HEK293 (cell line): ENCODE measurements at regions not wholly inside any gene's neighbourhood (a gene's known extent, or its start where the extent isn't known, plus 50 kb on each side); places are given as distances from the start of the nearest gene placed in this dataset.

Experiments used
- CTCF ChIA-PET: fragments of 350-600 bp; formaldehyde crosslinking; extraction: SDS; loops from one replicate; lab custom pipeline; 2021; ENCODE audit warnings: antibody characterized with exemption; lab: Yijun Ruan, JAX
- POLR2A ChIA-PET: fragments of 300-600 bp; formaldehyde crosslinking; extraction: SDS; loops from one replicate; lab custom pipeline; 2020; ENCODE audit warnings: antibody characterized with exemption, inconsistent platforms; lab: Yijun Ruan, JAX
- H3K27ac ChIP-seq: fragments of 200-500 bp; sonication (Bioruptor generic); 2 replicates; pipeline ENCODE4 v1.5.1; 2014; ENCODE audit warnings: low read depth, low read length, control low read depth, inconsistent platforms; ENCODE audit errors: extremely low read depth
- H3K36me3 ChIP-seq, 2 experiments: fragments of 200-500 bp in 1 of 2; sonication (Bioruptor generic) in 1 of 2; 1 replicate in 1 of 2; 2 replicates in 1 of 2; pipeline ENCODE4 v1.5.1; 2014 to 2017; ENCODE audit warnings: inconsistent platforms in 2 of 2, low read length in 2 of 2; ENCODE audit not compliant: control insufficient read depth in 2 of 2, insufficient read depth in 1 of 2
- H3K4me1 ChIP-seq: fragments of 200-500 bp; sonication (Bioruptor generic); 2 replicates; pipeline ENCODE4 v1.5.1; 2014; ENCODE audit warnings: mild to moderate bottlenecking, low read length, inconsistent platforms; ENCODE audit not compliant: control insufficient read depth, insufficient read depth
- H3K4me3 ChIP-seq: 2 replicates; pipeline ENCODE4 v1.5.1; 2011; ENCODE audit warnings: low read depth, mild to moderate bottlenecking, control low read depth, low read length, moderate library complexity
- H3K9me3 ChIP-seq: fragments of 200-500 bp; sonication (Bioruptor generic); 2 replicates; pipeline ENCODE4 v1.5.1; 2014; ENCODE audit warnings: low read depth, low read length, inconsistent platforms; ENCODE audit not compliant: control insufficient read depth, insufficient read depth
- AEBP2 ChIP-seq: fragments of 450-650 bp; formaldehyde crosslinking; IDR thresholded peaks from 2 replicates; pipeline ENCODE4 v1.5.1; 2016; ENCODE audit warnings: missing biosample characterization, missing genetic modification characterization, borderline replicate concordance
- BCL6B ChIP-seq: fragments of 450-650 bp; formaldehyde crosslinking; IDR thresholded peaks from 2 replicates; pipeline ENCODE4 v1.5.1; 2017; ENCODE audit warnings: missing biosample characterization, missing genetic modification characterization
- ELK4 ChIP-seq: IDR thresholded peaks from 2 replicates; pipeline ENCODE4 v1.6.1; 2011; ENCODE audit warnings: mild to moderate bottlenecking, low read depth, low read length, borderline replicate concordance
- GLIS2 ChIP-seq: fragments of 450-650 bp; formaldehyde crosslinking; IDR thresholded peaks from 2 replicates; pipeline ENCODE4 v1.5.1; 2016; ENCODE audit warnings: missing biosample characterization, missing genetic modification characterization
- PRDM10 ChIP-seq: fragments of 450-650 bp; formaldehyde crosslinking; IDR thresholded peaks from 2 replicates; pipeline ENCODE4 v1.5.1; 2016; ENCODE audit warnings: missing biosample characterization, missing genetic modification characterization
- REPIN1 ChIP-seq: fragments of 450-650 bp; formaldehyde crosslinking; IDR thresholded peaks from 2 replicates; pipeline ENCODE4 v1.5.1; 2017; ENCODE audit warnings: missing biosample characterization, missing genetic modification characterization, low read depth
- TRIM28 ChIP-seq: IDR thresholded peaks from 2 replicates; pipeline ENCODE4 v1.6.1; 2011; ENCODE audit warnings: low read length, control low read depth, borderline replicate concordance
- WT1 ChIP-seq: fragments of 450-650 bp; formaldehyde crosslinking; IDR thresholded peaks from 2 replicates; pipeline ENCODE4 v1.5.1; 2016; ENCODE audit warnings: missing biosample characterization, missing genetic modification characterization
- YY2 ChIP-seq: fragments of 450-650 bp; formaldehyde crosslinking; IDR thresholded peaks from 2 replicates; pipeline ENCODE4 v1.5.1; 2016; ENCODE audit warnings: missing biosample characterization, missing genetic modification characterization
- ZBTB11 ChIP-seq: fragments of 450-650 bp; formaldehyde crosslinking; conservative IDR thresholded peaks from 2 replicates; pipeline ENCODE4 v1.5.1; 2016; ENCODE audit warnings: low read depth, missing biosample characterization, missing genetic modification characterization
- ZBTB21 ChIP-seq: fragments of 450-650 bp; formaldehyde crosslinking; IDR thresholded peaks from 2 replicates; pipeline ENCODE4 v1.5.1; 2017; ENCODE audit warnings: missing biosample characterization, missing genetic modification characterization
- ZBTB26 ChIP-seq: fragments of 450-650 bp; formaldehyde crosslinking; optimal IDR thresholded peaks from 2 replicates; pipeline ENCODE3; 2016; ENCODE audit warnings: missing biosample characterization, mild to moderate bottlenecking, missing genetic modification characterization
- ZFHX2 ChIP-seq: fragments of 450-650 bp; formaldehyde crosslinking; conservative IDR thresholded peaks from 2 replicates; pipeline ENCODE4 v1.5.1; 2016; ENCODE audit warnings: missing biosample characterization, missing genetic modification characterization
- ZNF146 ChIP-seq: fragments of 450-650 bp; formaldehyde crosslinking; IDR thresholded peaks from 2 replicates; pipeline ENCODE4 v1.5.1; 2016; ENCODE audit warnings: missing biosample characterization, missing genetic modification characterization
- ZNF18 ChIP-seq: fragments of 450-650 bp; formaldehyde crosslinking; IDR thresholded peaks from 2 replicates; pipeline ENCODE4 v1.5.1; 2016; ENCODE audit warnings: missing biosample characterization, missing genetic modification characterization
- ZNF239 ChIP-seq: fragments of 450-650 bp; formaldehyde crosslinking; IDR thresholded peaks from 2 replicates; pipeline ENCODE4 v1.5.1; 2016; ENCODE audit warnings: missing biosample characterization, missing genetic modification characterization
- ZNF404 ChIP-seq: fragments of 450-650 bp; formaldehyde crosslinking; IDR thresholded peaks from 2 replicates; pipeline ENCODE4 v1.5.1; 2017; ENCODE audit warnings: missing biosample characterization, missing genetic modification characterization
- ZNF704 ChIP-seq: fragments of 450-650 bp; formaldehyde crosslinking; IDR thresholded peaks from 2 replicates; pipeline ENCODE4 v1.5.1; 2016; ENCODE audit warnings: missing biosample characterization, missing genetic modification characterization
- ZNF776 ChIP-seq: fragments of 450-650 bp; formaldehyde crosslinking; IDR thresholded peaks from 2 replicates; pipeline ENCODE4 v1.5.0; 2017; ENCODE audit warnings: missing biosample characterization, missing genetic modification characterization, borderline replicate concordance

- TF ChIP-seq BCL6B (tag by site-specific recombination) (no peak), ELK4 (no peak), ZNF18 (no peak), YY2 (tag by site-specific recombination) (no peak), PRDM10 (tag by site-specific recombination) (no peak), ZFHX2 (tag by site-specific recombination) (no peak), WT1 (tag by site-specific recombination) (no peak), REPIN1 (tag by site-specific recombination) (no peak)
- TF ChIP-seq, all 188 proteins: peak for 0
Measured at GRCh38 chr18:22827741-22828140, 105.4 kb upstream of the RBBP8 start (continued).

GRCh38 chr18:22828171-22828570 is 105.0 kb upstream of the RBBP8 start:
- Histone ChIP-seq H3K27ac (no peak overlapping the region), H3K4me1 (no peaks in the 10 kb centered on the region), H3K4me3 (no peak overlapping the region), H3K36me3 (no peaks in the 10 kb centered on the region), H3K9me3 (no peaks in the 10 kb centered on the region)
- ChIA-PET POLR2A (no interaction called here), CTCF (interaction anchor here (1.0 kb wide), 1 partner anchor 19 kb away, joined by 3 read pairs; no protein-coding TSS in a partner anchor)
- TF ChIP-seq AEBP2 (tag by site-specific recombination): no peak
- no peak for TF ChIP-seq ZNF404 (tag by site-specific recombination)
- TF ChIP-seq ZNF704: no peak
- TF ChIP-seq ZNF776: no peak
- TF ChIP-seq GLIS2 (tag by site-specific recombination): no peak
- no peak for TF ChIP-seq ZNF239
- TF ChIP-seq ZBTB21: no peak
- TF ChIP-seq TRIM28: no peak
- no peak for TF ChIP-seq ZNF146 (tag by site-specific recombination)
- TF ChIP-seq YY2 (tag by site-specific recombination): no peak
- TF ChIP-seq ZBTB26: no peak
- TF ChIP-seq ZBTB11 (tag by site-specific recombination): no peak
